HepG2 (cell line): ENCODE measurements at regions not wholly inside any gene's neighbourhood (a gene's known extent, or its start where the extent isn't known, plus 50 kb on each side); places are given as distances from the start of the nearest gene placed in this dataset.

Source experiments
- ATF1 ChIP-seq: IDR thresholded peaks from 2 replicates; pipeline ENCODE4 v1.6.1; 2016; ENCODE audit warnings: mild to moderate bottlenecking, control low read depth
- BCLAF1 ChIP-seq: fragments of 450-650 bp; IDR thresholded peaks from 2 replicates; pipeline ENCODE4 v1.6.1; 2017; ENCODE audit warnings: mild to moderate bottlenecking
- ETV6 ChIP-seq: sonication (generic); formaldehyde crosslinking; conservative IDR thresholded peaks from 2 replicates; pipeline ENCODE4 v1.4.0; 2020; ENCODE audit warnings: missing genetic modification reagents
- EZH2 ChIP-seq: conservative IDR thresholded peaks from 2 replicates; pipeline ENCODE4 v1.6.1; 2012; ENCODE audit warnings: mild to moderate bottlenecking, low read depth, low read length, moderate library complexity
- IKZF1 ChIP-seq: fragments of 450-650 bp; IDR thresholded peaks from 2 replicates; pipeline ENCODE4 v1.7.1; 2016
- MAZ ChIP-seq, 2 experiments: sonication (generic) in 1 of 2; formaldehyde crosslinking in 1 of 2; IDR thresholded peaks; 2 replicates each; pipeline versions ENCODE4 v1.5.0 to v1.6.1; 2012 to 2020; ENCODE audit warnings: low read depth in 2 of 2, mild to moderate bottlenecking in 2 of 2, borderline replicate concordance in 1 of 2, improper control_type of control experiment in 1 of 2, low read length in 1 of 2, missing genetic modification reagents in 1 of 2, moderate library complexity in 1 of 2
- NFRKB ChIP-seq: fragments of 450-650 bp; IDR thresholded peaks from 2 replicates; pipeline ENCODE4 v1.6.1; 2017
- PHF8 ChIP-seq: sonication (generic); formaldehyde crosslinking; IDR thresholded peaks from 2 replicates; pipeline ENCODE4 v1.5.0; 2020; ENCODE audit warnings: missing genetic modification reagents
- SIX1 ChIP-seq: sonication (generic); formaldehyde crosslinking; IDR thresholded peaks from 2 replicates; pipeline ENCODE4 v1.4.0; 2020; ENCODE audit warnings: missing genetic modification reagents, borderline replicate concordance
- ZKSCAN8 ChIP-seq: IDR thresholded peaks from 2 replicates; pipeline ENCODE4 v1.6.1; 2016; ENCODE audit warnings: borderline replicate concordance, missing genetic modification reagents, missing compliant biosample characterization
- ZNF136 ChIP-seq: sonication (generic); formaldehyde crosslinking; IDR thresholded peaks from 2 replicates; pipeline ENCODE4 v1.8.1; 2022; ENCODE audit warnings: low read depth, mild to moderate bottlenecking, moderate library complexity, missing genetic modification reagents
- ZNF574 ChIP-seq: sonication (generic); formaldehyde crosslinking; IDR thresholded peaks from 2 replicates; pipeline ENCODE4 v1.4.0; 2020; ENCODE audit warnings: missing genetic modification reagents
- ZNF704 ChIP-seq: sonication (generic); formaldehyde crosslinking; IDR thresholded peaks from 2 replicates; pipeline ENCODE4 v1.8.1; 2023; ENCODE audit warnings: mild to moderate bottlenecking, inconsistent platforms, moderate library complexity, missing genetic modification reagents, borderline replicate concordance

- TF ChIP-seq MAZ (IDR thresholded peaks at IDR 0.05; ENCODE audit: borderline replicate concordance, low read depth, low read length) (no peak), MAZ (CRISPR knock-in tag; IDR thresholded peaks at IDR 0.05; ENCODE audit: low read depth) (no peak), ZKSCAN8 (CRISPR knock-in tag) (no peak), NFRKB (no peak), ZNF574 (CRISPR knock-in tag) (no peak), IKZF1 (no peak), SIX1 (CRISPR knock-in tag) (no peak), PHF8 (CRISPR knock-in tag) (no peak), BCLAF1 (no peak), EZH2 (no peak), ATF1 (CRISPR knock-in tag) (no peak), ZNF136 (CRISPR knock-in tag) (no peak), ETV6 (CRISPR knock-in tag) (no peak), ZNF704 (CRISPR knock-in tag) (no peak)
Measured at GRCh38 chr5:155270725-155271124, 257.2 kb downstream of the KIF4B start.
